CD4-positive, alpha-beta T cell (primary cell): ENCODE measurements at regions not wholly inside any gene's neighbourhood (a gene's known extent, or its start where the extent isn't known, plus 50 kb on each side); places are given as distances from the start of the nearest gene placed in this dataset.

Experiments used
- ATAC-seq: fragments of 200-7000 bp; cut with Tn5 transposase; one replicate; pipeline ENCODE4 v1.10.0; 2022; ENCODE audit warnings: mild to moderate bottlenecking; ENCODE audit not compliant: poor library complexity
- CTCF ChIA-PET: fragments of 350-600 bp; sonication (Branson Sonifier 250); formaldehyde crosslinking; loops from one replicate; lab custom pipeline; 2021; ENCODE audit warnings: antibody characterized with exemption, inconsistent platforms; lab: Charles Lee
- POLR2A ChIA-PET: fragments of 350-600 bp; sonication (Branson Sonifier 250); formaldehyde crosslinking; loops from one replicate; lab custom pipeline; 2021; ENCODE audit warnings: antibody characterized with exemption, inconsistent platforms; lab: Charles Lee
- DNase-seq, 14 experiments: peaks; one replicate each; pipeline ENCODE4 v3.0.0-alpha.2; 2013 to 2020; ENCODE audit warnings: mixed read lengths in 2 of 14
- H3K27ac ChIP-seq, 2 donors: one replicate each; pipeline versions ENCODE4 v1.5.1 to v1.7.0; 2013; ENCODE audit warnings: low read length in 2 of 2, low read depth in 1 of 2, mild to moderate bottlenecking in 1 of 2
- H3K27me3 ChIP-seq, 2 experiments: 1 replicate in 1 of 2; 2 replicates in 1 of 2; pipeline versions ENCODE4 v1.6.1 to v1.7.0; 2013; ENCODE audit warnings: low read length in 2 of 2, control low read depth in 1 of 2, mild to moderate bottlenecking in 1 of 2, moderate library complexity in 1 of 2; ENCODE audit not compliant: insufficient read depth in 2 of 2, control insufficient read depth in 1 of 2
- H3K36me3 ChIP-seq: one replicate; pipeline ENCODE4 v1.6.1; 2013; ENCODE audit warnings: low read length, control low read depth; ENCODE audit not compliant: insufficient read depth
- H3K4me1 ChIP-seq: one replicate; pipeline ENCODE4 v1.6.1; 2013; ENCODE audit warnings: low read length, control low read depth; ENCODE audit not compliant: insufficient read depth
- H3K4me3 ChIP-seq: one replicate; pipeline ENCODE4 v1.5.1; 2013; ENCODE audit warnings: mild to moderate bottlenecking, low read length, moderate library complexity
- H3K9me3 ChIP-seq, 2 experiments: 1 replicate in 1 of 2; 2 replicates in 1 of 2; pipeline versions ENCODE4 v1.6.1 to v1.7.0; 2013; ENCODE audit warnings: low read length in 2 of 2, mild to moderate bottlenecking in 2 of 2, control low read depth in 1 of 2, moderate library complexity in 1 of 2; ENCODE audit not compliant: control insufficient read depth in 1 of 2, insufficient read depth in 1 of 2
- H3K27ac Mint-ChIP-seq: one replicate; pipeline ENCODE4 v1.8.0; 2020; ENCODE audit warnings: mixed read lengths
- H3K27me3 Mint-ChIP-seq: one replicate; pipeline ENCODE4 v1.8.0; 2021; ENCODE audit warnings: mixed read lengths
- H3K36me3 Mint-ChIP-seq: one replicate; pipeline ENCODE4 v1.8.0; 2021; ENCODE audit warnings: low read depth, mixed read lengths
- H3K4me1 Mint-ChIP-seq: one replicate; pipeline ENCODE4 v1.8.0; 2021; ENCODE audit warnings: low read depth, mixed read lengths
- H3K4me3 Mint-ChIP-seq: one replicate; pipeline ENCODE4 v1.8.0; 2020; ENCODE audit warnings: mild to moderate bottlenecking, mixed read lengths
- H3K9me3 Mint-ChIP-seq: one replicate; pipeline ENCODE4 v1.8.0; 2020; ENCODE audit warnings: mixed read lengths
- CTCF ChIP-seq: fragments of 200-600 bp; IDR thresholded peaks from one replicate; pipeline ENCODE4 v1.8.0; 2022; ENCODE audit warnings: antibody characterized with exemption, mild to moderate bottlenecking
- intact Hi-C, 2 experiments: fragments of 100-400 bp; cut with DNase I in 1 of 2; cut with micrococcal nuclease in 1 of 2; formaldehyde crosslinking; loops; one replicate each; pipeline versions ENCODE4 v1.15.1 to v1.9.0; 2023 to 2025; cut with DNase I, micrococcal nuclease

GRCh38 chr15:81450721-81451120 lies 76.7 kb upstream of the TMC3 start:
- H3K9me3 ChIP-seq = peaks cover 0 to 4% of the 10 kb centered on the region in 2 experiments
- no peak for TF ChIP-seq CTCF
- peaks cover 4% of the 10 kb centered on the region for H3K9me3 Mint-ChIP-seq
- no peak overlapping the region for H3K27ac ChIP-seq
- no peak for DNase-seq
- no peaks in the 10 kb centered on the region for H3K27me3 Mint-ChIP-seq
- H3K4me1 Mint-ChIP-seq = no peaks in the 10 kb centered on the region
- H3K36me3 ChIP-seq = no peaks in the 10 kb centered on the region
- H3K4me3 ChIP-seq = no peak overlapping the region
- ATAC-seq = no peak
- no peak overlapping the region for H3K4me3 Mint-ChIP-seq
- H3K36me3 Mint-ChIP-seq = no peaks in the 10 kb centered on the region
- no peaks in the 10 kb centered on the region for H3K4me1 ChIP-seq
- ChIA-PET POLR2A (no interaction called here), CTCF (interaction anchor here (0.7 kb wide), 1 partner anchor 408 kb away, joined by 3 read pairs; no protein-coding TSS in a partner anchor)
- intact Hi-C loops = no loop called here
- no peaks in the 10 kb centered on the region for H3K27me3 ChIP-seq
- no peak overlapping the region for H3K27ac Mint-ChIP-seq

- Histone ChIP-seq H3K36me3 (no peaks in the 10 kb centered on the region), H3K4me1 (no peaks in the 10 kb centered on the region), H3K9me3 (peaks cover 0 to 4% of the 10 kb centered on the region in 2 experiments), H3K27me3 (no peaks in the 10 kb centered on the region), H3K27ac (no peak overlapping the region), H3K4me3 (no peak overlapping the region)
- H3K4me3 Mint-ChIP-seq = no peak overlapping the region
- ChIA-PET CTCF (no interaction called here), POLR2A (no interaction called here)
- no peak for ATAC-seq
- no peaks in the 10 kb centered on the region for H3K4me1 Mint-ChIP-seq
- no peak for DNase-seq
- no peaks in the 10 kb centered on the region for H3K36me3 Mint-ChIP-seq
- no peak for TF ChIP-seq CTCF
- peaks cover 5% of the 10 kb centered on the region for H3K27me3 Mint-ChIP-seq
- H3K27ac Mint-ChIP-seq = no peak overlapping the region
- H3K9me3 Mint-ChIP-seq = peaks cover 6% of the 10 kb centered on the region
- intact Hi-C loops = no loop called here
Observed at GRCh38 chr15:81449836-81450474, 75.9 kb upstream of the TMC3 start.

- Mint-ChIP-seq H3K4me1 (no peaks in the 10 kb centered on the region), H3K4me3 (no peak overlapping the region), H3K27me3 (peaks cover 36% of the 10 kb centered on the region), H3K9me3 (peaks cover 6% of the 10 kb centered on the region), H3K36me3 (no peaks in the 10 kb centered on the region), H3K27ac (no peak overlapping the region)
- Histone ChIP-seq H3K4me1 (no peaks in the 10 kb centered on the region), H3K4me3 (no peak overlapping the region), H3K27me3 (peaks cover 4% of the 10 kb centered on the region in 2 experiments), H3K27ac (no peak overlapping the region), H3K36me3 (no peaks in the 10 kb centered on the region), H3K9me3 (no peaks in the 10 kb centered on the region)
- CTCF ChIA-PET = interaction anchor here (0.7 kb wide), 1 partner anchor 32 kb away, joined by 3 read pairs; no protein-coding TSS in a partner anchor
- POLR2A ChIA-PET = no interaction called here
- intact Hi-C loops = no loop called here
- TF ChIP-seq CTCF = no peak
- DNase-seq = no peak
- ATAC-seq = no peak
Observed at GRCh38 chr15:81443040-81443820, 69.2 kb upstream of the TMC3 start.
